ENCODE measurements at regions not wholly inside any gene's neighbourhood (a gene's known extent, or its start where the extent isn't known, plus 50 kb on each side); places are given as distances from the start of the nearest gene placed in this dataset.

DNA sequence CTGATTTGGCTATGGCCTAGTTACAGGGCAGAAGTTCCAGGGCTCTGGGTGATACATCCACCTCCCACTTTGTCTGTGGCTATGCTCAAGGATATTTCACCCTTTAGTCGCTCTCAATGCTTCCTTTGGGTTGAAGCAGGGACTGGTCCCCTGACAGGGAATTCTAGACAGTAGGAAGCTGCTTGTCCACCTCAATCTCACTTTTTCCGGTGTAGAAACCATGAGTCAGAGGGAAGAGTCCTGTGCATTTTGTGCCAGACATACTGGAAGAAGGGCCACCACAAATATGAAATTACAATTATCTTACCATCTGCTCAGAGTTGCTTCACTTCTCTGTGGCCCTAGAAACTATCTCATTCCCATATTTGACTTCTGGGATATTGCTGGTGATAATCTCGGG is 413.7 kb upstream of the FAT3 start:
- TF ChIP-seq CTCF (IDR thresholded peaks at IDR 0.05; ENCODE audit: insufficient read depth, low read length, poor library complexity, severe bottlenecking), result no peak
- no peaks in the 10 kb centered on the region for H3K36me3 ChIP-seq (ENCODE audit: control insufficient read depth, insufficient read depth, low read length)
- no peak overlapping the region for H3K4me3 ChIP-seq (ENCODE audit: low read depth, low read length)
- no peaks in the 10 kb centered on the region for H3K27me3 ChIP-seq (ENCODE audit: control insufficient read depth, insufficient read depth, low read length)
- DNase-seq (ENCODE audit: low read depth), result no peak

- no peaks in the 10 kb centered on the region for H3K36me3 ChIP-seq (ENCODE audit: control insufficient read depth, insufficient read depth, low read length)
- no peaks in the 10 kb centered on the region for H3K27me3 ChIP-seq (ENCODE audit: control insufficient read depth, insufficient read depth, low read length)
- no peak for DNase-seq (ENCODE audit: low read depth)
- TF ChIP-seq CTCF (IDR thresholded peaks at IDR 0.05; ENCODE audit: insufficient read depth, low read length, poor library complexity, severe bottlenecking), result no peak
- H3K4me3 ChIP-seq (ENCODE audit: low read depth, low read length), result no peak overlapping the region
Observed at GRCh38 chr11:91805293-91805692, 419.3 kb upstream of the FAT3 start.

- H3K27me3 ChIP-seq (ENCODE audit: control insufficient read depth, insufficient read depth, low read length), result no peaks in the 10 kb centered on the region
- DNase-seq (ENCODE audit: low read depth), result no peak
- TF ChIP-seq CTCF (IDR thresholded peaks at IDR 0.05; ENCODE audit: insufficient read depth, low read length, poor library complexity, severe bottlenecking), result no peak
- H3K36me3 ChIP-seq (ENCODE audit: control insufficient read depth, insufficient read depth, low read length), result no peaks in the 10 kb centered on the region
- H3K4me3 ChIP-seq (ENCODE audit: low read depth, low read length), result no peak overlapping the region
Observed at GRCh38 chr11:91804042-91804441, 420.6 kb upstream of the FAT3 start.

GRCh38 chr11:91802475-91802874 is 422.1 kb upstream of the FAT3 start:
- Histone ChIP-seq H3K27me3 (ENCODE audit: control insufficient read depth, insufficient read depth, low read length) (no peaks in the 10 kb centered on the region), H3K36me3 (ENCODE audit: control insufficient read depth, insufficient read depth, low read length) (no peaks in the 10 kb centered on the region), H3K4me3 (ENCODE audit: low read depth, low read length) (no peak overlapping the region)
- DNase-seq (ENCODE audit: low read depth), result no peak
- no peak for TF ChIP-seq CTCF (IDR thresholded peaks at IDR 0.05; ENCODE audit: insufficient read depth, low read length, poor library complexity, severe bottlenecking)

DNA sequence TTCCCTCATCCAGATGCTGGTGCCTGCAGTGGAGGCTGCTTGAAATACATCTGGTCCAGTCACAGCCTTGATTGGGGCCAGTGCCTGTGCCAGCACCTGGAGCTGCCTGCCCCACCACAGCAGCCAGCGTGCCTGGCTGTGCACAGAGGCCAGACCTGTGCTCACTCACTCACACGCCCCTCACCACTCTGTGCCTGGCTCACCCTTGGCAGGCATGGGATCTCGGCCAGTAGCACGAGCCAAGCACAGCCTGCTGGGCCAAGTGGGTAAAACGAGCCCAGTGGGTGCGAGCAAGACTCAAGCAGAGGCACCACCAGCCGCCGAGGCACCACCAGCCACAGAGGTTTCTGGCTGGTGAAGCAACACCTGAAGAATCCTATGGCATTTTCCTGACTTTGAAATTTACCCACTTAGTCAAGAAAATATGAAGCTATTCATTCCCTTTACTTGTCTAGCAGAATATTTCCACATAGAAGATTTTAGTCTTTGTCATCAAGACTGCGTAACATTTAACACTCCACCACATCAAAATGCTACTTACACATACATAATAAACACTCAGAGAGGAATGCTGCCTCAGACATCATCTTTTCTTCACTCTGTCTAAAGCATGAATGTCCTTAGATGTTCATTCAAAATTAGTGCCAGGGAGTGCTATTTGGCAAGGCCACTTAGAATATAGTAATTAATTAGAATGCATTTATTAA is 424.3 kb upstream of the FAT3 start:
- TF ChIP-seq CTCF (IDR thresholded peaks at IDR 0.05; ENCODE audit: insufficient read depth, low read length, poor library complexity, severe bottlenecking), result no peak
- H3K36me3 ChIP-seq (ENCODE audit: control insufficient read depth, insufficient read depth, low read length), result no peaks in the 10 kb centered on the region
- no peaks in the 10 kb centered on the region for H3K27me3 ChIP-seq (ENCODE audit: control insufficient read depth, insufficient read depth, low read length)
- no peak for DNase-seq (ENCODE audit: low read depth)
- H3K4me3 ChIP-seq (ENCODE audit: low read depth, low read length), result no peak overlapping the region

GRCh38 chr11:91798240-91798639 is 426.4 kb upstream of the FAT3 start:
- no peak overlapping the region for H3K4me3 ChIP-seq (ENCODE audit: low read depth, low read length)
- no peaks in the 10 kb centered on the region for H3K36me3 ChIP-seq (ENCODE audit: control insufficient read depth, insufficient read depth, low read length)
- H3K27me3 ChIP-seq (ENCODE audit: control insufficient read depth, insufficient read depth, low read length), result no peaks in the 10 kb centered on the region
- DNase-seq (ENCODE audit: low read depth), result no peak
- no peak for TF ChIP-seq CTCF (IDR thresholded peaks at IDR 0.05; ENCODE audit: insufficient read depth, low read length, poor library complexity, severe bottlenecking)

Measured in kidney epithelial cell (primary cell).